NCI-H345 (cell line): ENCODE measurements at regions not wholly inside any gene's neighbourhood (a gene's known extent, or its start where the extent isn't known, plus 50 kb on each side); places are given as distances from the start of the nearest gene placed in this dataset.
A peak's percentile ranks its signal among the peaks of the same experiment; 100 is the strongest.
"Not testable (repeated sequence)": the region's sequence is repeated elsewhere in the genome, so short reads cannot be mapped to it uniquely, and the experiment has no call there.

ENCODE experiments used
- DNase-seq: peaks from one replicate; lab custom pipeline; 2025; lab: John Stamatoyannopoulos, UW

DNA sequence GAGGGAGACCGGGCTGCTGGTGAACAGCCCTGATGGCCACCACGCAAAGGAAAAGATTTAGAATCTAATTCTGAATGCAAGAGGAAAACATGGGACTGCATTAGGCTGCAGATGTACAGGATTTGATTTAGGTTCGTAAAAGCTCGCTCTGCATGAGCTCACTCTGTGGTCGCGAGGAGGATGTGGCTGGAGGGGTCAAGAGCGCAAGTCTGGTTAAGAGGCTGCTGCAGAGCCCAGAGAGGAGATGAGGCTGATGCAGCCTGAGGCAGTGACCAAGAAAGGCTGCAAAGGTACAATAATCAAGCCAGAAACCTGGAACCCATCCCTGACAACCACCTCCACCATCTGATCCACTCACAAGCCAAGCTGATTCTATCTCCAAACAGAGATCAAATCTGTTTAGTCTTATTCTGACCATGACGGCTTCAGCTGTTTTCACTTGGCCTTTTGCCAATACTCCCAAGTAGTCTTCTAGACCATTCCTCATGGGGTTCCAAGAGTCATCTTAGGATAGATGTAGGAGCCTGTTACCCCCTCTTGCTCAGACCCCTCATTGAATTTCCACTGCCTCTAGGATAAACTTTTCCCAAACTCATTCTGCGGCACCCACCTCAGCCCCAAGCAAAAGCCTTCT is 58.9 kb upstream of the ARL4C start:
- no peak for DNase-seq

DNA sequence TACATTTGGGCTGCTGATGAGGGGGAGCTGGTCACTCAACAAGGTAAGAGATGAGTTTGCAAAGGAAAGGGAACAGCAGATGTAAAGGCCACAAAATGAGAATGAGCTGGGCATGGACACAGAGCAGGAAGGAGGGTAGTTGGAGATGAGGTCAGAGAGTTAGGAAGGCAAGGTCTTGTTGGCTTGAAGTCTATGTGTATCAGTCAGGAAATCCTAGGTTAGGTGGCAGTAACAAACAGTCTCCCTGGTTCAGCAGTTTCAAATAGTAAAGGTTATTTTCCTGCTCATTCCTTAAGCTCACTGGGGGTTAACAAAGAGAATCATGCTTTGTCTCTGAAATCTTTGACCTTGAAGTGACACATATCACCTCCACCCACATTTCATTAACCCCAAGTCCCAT is 58.3 kb upstream of the ARL4C start:
- no peak for DNase-seq

DNA sequence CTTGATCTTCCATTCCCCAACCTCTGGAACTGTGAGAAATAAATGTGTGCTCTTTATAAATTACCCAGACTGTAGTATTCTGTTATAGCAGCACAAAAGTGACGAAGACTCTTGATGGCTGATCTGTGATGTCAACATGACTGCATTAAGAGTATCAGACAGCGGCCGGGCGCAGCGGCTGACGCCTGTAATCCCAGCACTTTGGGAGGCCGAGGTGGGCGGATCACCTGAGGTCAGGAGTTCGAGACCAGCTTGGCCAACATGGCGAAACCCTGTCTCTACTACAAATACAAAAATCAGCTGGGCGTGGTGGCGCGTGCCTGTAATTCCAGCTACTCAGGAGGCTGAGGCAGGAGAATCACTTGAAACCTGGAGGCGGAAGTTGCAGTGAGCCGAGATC is 56.3 kb upstream of the ARL4C start:
- DNase-seq = not testable (repeated sequence)

DNA sequence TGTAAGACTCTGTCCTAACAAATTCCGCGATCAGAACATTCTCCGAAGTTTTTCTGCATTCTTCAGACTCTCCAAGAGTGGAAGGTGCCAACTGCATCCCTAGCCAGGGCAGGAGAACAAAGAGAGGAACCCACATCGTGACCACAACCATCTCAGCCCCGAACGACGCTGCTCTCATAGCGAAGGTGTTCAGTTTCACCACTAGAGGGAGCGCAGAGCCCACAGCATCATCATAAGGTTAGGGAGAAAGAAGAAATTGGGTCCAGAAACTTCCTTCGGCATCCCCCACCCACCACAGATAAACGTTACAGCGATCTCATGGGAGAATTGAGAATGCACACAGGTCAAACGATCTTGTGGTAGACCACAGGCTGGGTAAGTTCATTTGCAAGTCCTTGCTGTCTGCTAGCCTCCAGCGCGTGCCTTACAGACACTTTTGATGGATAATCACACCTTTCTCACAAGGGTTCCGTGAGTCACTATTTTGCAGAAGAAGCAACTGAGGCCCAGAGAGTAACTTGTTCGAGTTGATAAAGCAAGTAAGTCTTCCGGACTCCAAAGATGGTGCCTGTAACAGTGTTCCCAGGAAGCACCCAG is 53.7 kb upstream of the ARL4C start:
- peak; percentile 86 for DNase-seq

DNA sequence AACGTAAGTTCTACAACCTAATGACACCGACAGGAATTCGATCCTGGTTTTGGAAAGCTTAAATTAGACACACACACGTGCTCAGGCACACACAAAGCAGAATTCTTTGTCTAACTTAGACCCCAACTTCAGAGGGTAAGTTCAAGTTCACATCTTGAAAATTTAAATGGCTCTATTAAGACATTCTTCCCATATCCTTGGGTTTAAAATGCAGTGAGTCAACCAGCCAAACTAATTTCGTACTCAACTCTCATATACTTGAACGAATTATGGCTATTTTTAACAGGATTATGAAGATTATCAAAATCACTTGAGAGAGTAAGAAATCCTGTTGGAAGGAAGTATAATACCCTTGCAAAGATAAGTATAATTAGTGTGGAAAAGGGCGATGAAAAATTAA is 53.2 kb upstream of the ARL4C start:
- DNase-seq = no peak

DNA sequence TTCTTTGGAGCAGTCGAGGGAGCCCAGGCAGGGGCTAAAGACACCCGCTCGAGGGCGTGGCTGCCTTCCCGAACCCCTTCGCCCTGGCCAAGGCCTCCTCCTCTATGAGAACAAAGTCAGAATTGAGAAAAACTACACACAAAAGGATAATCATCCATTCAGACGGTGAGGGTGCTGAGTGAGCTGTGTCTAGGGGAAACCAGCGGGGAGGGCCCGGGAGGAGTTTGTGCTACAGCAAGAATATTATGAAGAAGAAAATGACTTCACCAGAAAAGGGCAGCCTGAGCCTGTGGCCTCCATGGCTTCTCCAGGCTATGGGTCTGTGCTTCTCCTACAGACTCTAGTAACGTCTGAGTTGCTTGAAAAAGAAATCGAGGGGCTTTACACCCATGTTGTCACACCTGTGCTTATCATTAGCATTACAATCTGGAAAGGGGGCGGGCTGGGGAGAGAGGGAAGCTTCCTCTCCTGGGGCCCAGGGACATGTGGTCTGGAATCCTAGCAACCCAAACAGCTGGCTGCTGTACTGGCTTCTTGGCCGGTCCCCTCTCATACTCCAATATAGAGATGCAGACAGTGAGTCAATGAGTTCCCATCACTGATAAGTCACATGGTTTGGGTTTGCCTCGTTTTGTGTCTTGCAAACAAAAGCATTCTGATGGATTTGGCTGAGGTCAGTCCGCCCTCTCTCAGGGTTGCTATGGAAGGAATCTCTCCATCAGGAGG is 52.0 kb upstream of the ARL4C start:
- DNase-seq = peak; percentile 79

DNA sequence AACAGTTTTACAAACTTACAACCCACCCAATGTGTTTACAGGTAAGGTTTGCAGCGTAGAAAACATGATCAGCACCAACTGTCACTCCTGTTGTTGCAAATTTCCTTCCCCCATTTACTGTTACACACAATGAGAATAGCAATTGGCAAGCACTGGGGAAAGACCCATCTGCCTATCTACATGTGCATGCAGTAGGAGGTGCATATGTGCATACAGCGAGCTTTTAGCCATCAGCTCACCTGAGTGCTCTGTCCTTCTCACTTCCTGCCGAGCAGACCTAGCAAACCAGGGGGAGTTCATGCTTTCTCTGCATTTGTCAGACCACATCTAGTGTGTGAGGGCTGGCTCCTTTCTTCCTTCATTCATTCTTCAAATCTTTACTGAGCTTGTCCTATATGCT is 49.9 kb upstream of the ARL4C start:
- no peak for DNase-seq
